Breast epithelium (tissue), 4 donors: ENCODE measurements at regions not wholly inside any gene's neighbourhood (a gene's known extent, or its start where the extent isn't known, plus 50 kb on each side); places are given as distances from the start of the nearest gene placed in this dataset.

ENCODE experiments used
- DNase-seq, 2 donors: peaks; one replicate each; pipeline ENCODE4 v3.0.0-alpha.2; 2019; ENCODE audit warnings: low spot score in 2 of 2
- H3K27ac ChIP-seq, 2 donors: fragments of 200-600 bp; sonication (generic) in 1 of 2; one replicate each; pipeline ENCODE4 v1.5.1; 2016 to 2019; ENCODE audit warnings: mild to moderate bottlenecking in 1 of 2
- H3K27me3 ChIP-seq, 2 donors: fragments of 200-600 bp; sonication (generic) in 1 of 2; one replicate each; pipeline versions ENCODE4 v1.5.1 to v1.6.0; 2017 to 2019; ENCODE audit warnings: control low read depth in 1 of 2, mild to moderate bottlenecking in 1 of 2
- H3K36me3 ChIP-seq: fragments of 200-600 bp; one replicate; pipeline ENCODE4 v1.5.1; 2019
- H3K4me1 ChIP-seq, 2 donors: fragments of 200-600 bp; sonication (generic); one replicate each; pipeline ENCODE4 v1.5.1; 2016 to 2019; ENCODE audit warnings: control low read depth in 1 of 2
- H3K4me3 ChIP-seq, 3 donors: fragments of 200-600 bp; sonication (generic); 1 replicate in 2 of 3; 2 replicates in 1 of 3; pipeline ENCODE4 v1.5.1; 2016 to 2019; ENCODE audit warnings: mild to moderate bottlenecking in 3 of 3, moderate library complexity in 2 of 3
- H3K9me3 ChIP-seq, 2 donors: fragments of 200-600 bp; sonication (generic) in 1 of 2; one replicate each; pipeline ENCODE4 v1.5.1; 2016 to 2019; ENCODE audit warnings: control low read depth in 1 of 2
- POLR2A ChIP-seq: fragments of 450-650 bp; IDR thresholded peaks from one replicate; pipeline ENCODE4 v1.6.1; 2016; ENCODE audit warnings: antibody characterized with exemption, mild to moderate bottlenecking, moderate library complexity
- POLR2AphosphoS5 ChIP-seq, 3 donors: sonication (generic); formaldehyde crosslinking; IDR thresholded peaks; one replicate each; pipeline ENCODE4 v1.6.1; 2017; ENCODE audit warnings: antibody characterized with exemption in 3 of 3
- intact Hi-C: fragments of 100-400 bp; cut with DNase I; formaldehyde crosslinking; loops from one replicate; pipeline ENCODE4 v1.15.1; 2023; ENCODE audit warnings: low total_unique reads
- TF ChIP-seq, protein P1 (sequence below), 3 donors: fragments of 450-650 bp; IDR thresholded peaks; one replicate each; pipeline ENCODE4 v1.5.1; 2016 to 2017; ENCODE audit warnings: antibody characterized with exemption in 3 of 3, mild to moderate bottlenecking in 3 of 3, moderate library complexity in 3 of 3

DNA sequence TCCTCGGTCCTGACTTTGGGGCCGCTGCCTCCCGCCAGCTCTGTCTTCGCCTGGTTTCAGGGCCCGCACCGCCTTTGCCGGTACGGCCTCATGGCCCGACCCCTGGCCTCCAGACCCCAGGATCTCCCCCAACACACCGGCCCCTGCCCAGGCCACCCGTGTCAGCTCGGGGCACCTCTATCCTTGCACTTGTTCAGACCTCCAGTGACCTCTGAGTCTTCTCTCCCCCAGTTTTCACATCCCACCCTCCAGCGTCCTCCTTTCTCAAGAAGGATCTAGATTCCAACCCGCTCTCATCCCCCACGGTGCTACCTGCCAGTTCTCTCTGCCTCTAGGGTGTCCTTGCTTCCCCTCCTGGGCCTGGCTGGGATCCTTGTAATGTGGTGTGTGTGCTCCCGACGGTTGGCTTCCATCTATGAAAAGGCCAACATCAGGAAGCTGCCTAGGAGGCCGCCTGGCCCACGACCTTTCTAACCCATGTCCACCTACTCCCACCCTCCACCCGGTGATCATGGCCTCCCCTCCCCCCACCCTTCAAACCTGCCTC, 61.1 kb downstream of the SPATA31C2 start:
- no peaks in the 10 kb centered on the region for H3K9me3 ChIP-seq
- peak overlapping the region; percentile 74 to 77 for H3K27ac ChIP-seq
- H3K4me1 ChIP-seq, result no peaks in the 10 kb centered on the region
- no peak for DNase-seq
- intact Hi-C loops, result no loop called here
- H3K4me3 ChIP-seq, result peak overlapping the region; percentile 44 to 79 (median 59)
- H3K36me3 ChIP-seq, result no peaks in the 10 kb centered on the region
- TF ChIP-seq POLR2AphosphoS5 (IDR thresholded peaks at IDR 0.05) (no peak), POLR2A (no peak)
- TF ChIP-seq, protein P1, sequence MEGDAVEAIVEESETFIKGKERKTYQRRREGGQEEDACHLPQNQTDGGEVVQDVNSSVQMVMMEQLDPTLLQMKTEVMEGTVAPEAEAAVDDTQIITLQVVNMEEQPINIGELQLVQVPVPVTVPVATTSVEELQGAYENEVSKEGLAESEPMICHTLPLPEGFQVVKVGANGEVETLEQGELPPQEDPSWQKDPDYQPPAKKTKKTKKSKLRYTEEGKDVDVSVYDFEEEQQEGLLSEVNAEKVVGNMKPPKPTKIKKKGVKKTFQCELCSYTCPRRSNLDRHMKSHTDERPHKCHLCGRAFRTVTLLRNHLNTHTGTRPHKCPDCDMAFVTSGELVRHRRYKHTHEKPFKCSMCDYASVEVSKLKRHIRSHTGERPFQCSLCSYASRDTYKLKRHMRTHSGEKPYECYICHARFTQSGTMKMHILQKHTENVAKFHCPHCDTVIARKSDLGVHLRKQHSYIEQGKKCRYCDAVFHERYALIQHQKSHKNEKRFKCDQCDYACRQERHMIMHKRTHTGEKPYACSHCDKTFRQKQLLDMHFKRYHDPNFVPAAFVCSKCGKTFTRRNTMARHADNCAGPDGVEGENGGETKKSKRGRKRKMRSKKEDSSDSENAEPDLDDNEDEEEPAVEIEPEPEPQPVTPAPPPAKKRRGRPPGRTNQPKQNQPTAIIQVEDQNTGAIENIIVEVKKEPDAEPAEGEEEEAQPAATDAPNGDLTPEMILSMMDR (IDR thresholded peaks at IDR 0.05), result no peak
- no peaks in the 10 kb centered on the region for H3K27me3 ChIP-seq

DNA sequence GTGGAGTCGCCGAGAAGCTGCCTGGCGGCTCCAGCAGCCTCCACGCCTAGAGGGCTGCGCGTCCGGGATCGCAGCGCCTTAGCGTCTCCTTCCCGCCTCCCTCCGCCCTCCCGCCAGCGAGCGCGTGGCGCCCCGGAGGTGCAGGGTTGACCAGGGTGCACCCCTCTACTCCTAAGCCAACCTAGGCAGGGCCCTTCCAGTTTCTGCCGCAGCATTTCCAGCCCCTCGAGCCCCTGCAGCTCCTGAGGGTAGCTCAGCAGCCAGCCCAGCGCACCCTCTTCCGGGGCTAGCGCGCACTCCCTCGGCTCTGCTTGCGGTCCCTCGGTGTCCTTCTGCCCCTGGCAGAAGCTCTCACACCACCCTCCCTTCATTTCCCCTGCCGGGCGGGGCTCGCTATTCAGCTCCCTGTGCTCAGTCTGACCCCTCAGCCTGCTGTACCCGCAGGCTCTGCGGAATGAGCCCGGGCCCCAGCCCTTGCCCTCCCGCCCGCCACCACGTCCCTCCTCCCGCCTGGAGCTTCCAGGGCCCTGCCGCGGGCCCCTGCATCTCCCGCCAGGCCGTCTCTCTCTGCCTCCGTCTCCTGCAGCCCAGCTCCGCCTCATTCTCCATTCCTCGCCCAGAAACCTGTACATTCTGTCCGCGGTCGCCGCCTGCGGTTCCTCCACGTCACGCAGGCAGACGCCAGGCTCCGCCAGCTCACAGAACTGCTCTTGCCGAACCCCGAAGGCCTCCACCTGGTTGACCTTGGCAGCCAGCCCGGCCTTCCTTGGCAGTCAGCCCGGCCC, 61.8 kb downstream of the SPATA31C2 start:
- H3K9me3 ChIP-seq, result no peaks in the 10 kb centered on the region
- no peaks in the 10 kb centered on the region for H3K36me3 ChIP-seq
- intact Hi-C loops, result no loop called here
- DNase-seq, result peak; percentile 80 to 93
- H3K4me1 ChIP-seq, result no peaks in the 10 kb centered on the region
- TF ChIP-seq POLR2A (no peak), POLR2AphosphoS5 (IDR thresholded peaks at IDR 0.05) (peak in 1 of 3 donors; percentile 61)
- TF ChIP-seq, protein P1 (IDR thresholded peaks at IDR 0.05), result peak in 1 of 3 donors; percentile 12
- H3K27ac ChIP-seq, result peak overlapping the region; percentile 74 to 77
- peak overlapping the region; percentile 44 to 79 (median 59) for H3K4me3 ChIP-seq
- no peaks in the 10 kb centered on the region for H3K27me3 ChIP-seq

DNA sequence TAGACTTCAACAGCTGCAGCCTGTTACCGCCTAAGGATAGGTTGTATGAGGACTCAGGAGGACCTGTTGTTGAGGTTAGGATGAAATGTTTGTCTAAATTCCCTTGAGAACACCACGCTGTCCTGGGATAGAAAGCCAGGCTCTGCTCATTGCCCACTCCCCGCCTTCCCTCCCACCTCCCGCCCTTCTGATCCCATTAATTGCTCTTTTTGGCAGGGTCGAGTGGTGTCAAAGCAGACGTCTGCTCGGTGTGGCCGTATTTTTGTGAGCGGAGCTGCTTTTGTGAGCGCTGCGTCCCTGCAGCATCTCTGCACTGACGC, 62.3 kb downstream of the SPATA31C2 start:
- intact Hi-C loops, result no loop called here
- no peaks in the 10 kb centered on the region for H3K27me3 ChIP-seq
- no peaks in the 10 kb centered on the region for H3K36me3 ChIP-seq
- H3K27ac ChIP-seq, result peak overlapping the region; percentile 74 to 77
- H3K9me3 ChIP-seq, result no peaks in the 10 kb centered on the region
- peak overlapping the region; percentile 44 to 79 (median 59) for H3K4me3 ChIP-seq
- no peaks in the 10 kb centered on the region for H3K4me1 ChIP-seq
- DNase-seq, result no peak
- no peak for TF ChIP-seq POLR2AphosphoS5 (IDR thresholded peaks at IDR 0.05)
- no peak for TF ChIP-seq POLR2A
- TF ChIP-seq, protein P1 (IDR thresholded peaks at IDR 0.05), result no peak

DNA sequence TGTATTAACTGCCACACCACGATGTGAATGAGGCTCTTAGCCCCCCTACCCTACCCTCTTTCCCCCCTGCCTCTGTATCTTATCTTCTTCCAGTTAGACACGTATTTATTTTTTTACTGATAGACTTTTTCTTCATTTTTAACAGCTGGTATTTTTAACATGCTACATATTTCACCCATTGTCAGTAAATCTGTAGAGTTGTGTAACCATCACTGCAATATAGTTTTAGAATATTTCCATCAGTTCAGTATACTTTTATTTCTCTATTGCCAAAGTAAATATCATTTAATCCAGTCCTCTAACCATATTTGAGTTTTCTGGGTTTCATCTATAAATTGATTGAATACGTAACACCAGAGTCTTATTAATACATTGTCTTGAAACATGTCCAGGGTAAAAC, 62.8 kb downstream of the SPATA31C2 start:
- H3K4me3 ChIP-seq, result peak overlapping the region in 1 of 3 donors; percentile 79
- no peaks in the 10 kb centered on the region for H3K27me3 ChIP-seq
- DNase-seq, result no peak
- no peaks in the 10 kb centered on the region for H3K36me3 ChIP-seq
- H3K4me1 ChIP-seq, result no peaks in the 10 kb centered on the region
- TF ChIP-seq, protein P1 (IDR thresholded peaks at IDR 0.05), result no peak
- no peaks in the 10 kb centered on the region for H3K9me3 ChIP-seq
- H3K27ac ChIP-seq, result no peak overlapping the region
- intact Hi-C loops, result no loop called here

DNA sequence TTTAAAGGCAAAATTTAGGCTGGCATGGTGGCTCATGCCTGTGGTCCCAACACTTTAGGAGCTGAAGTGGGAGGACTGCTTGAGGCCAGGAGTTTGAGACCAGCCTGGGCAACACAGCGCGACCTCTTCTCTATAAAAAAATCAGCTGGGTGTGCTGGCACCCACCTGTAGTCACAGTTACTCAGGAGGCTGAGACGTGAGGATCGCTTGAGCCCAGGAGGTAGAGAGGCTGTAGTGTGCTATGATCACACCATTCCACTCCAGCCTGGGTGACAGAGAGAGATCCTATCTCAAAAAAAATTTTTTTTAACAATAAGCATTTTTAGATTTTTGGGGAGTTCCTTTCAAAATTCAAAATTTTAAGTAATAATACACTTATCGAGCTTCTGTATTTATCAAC, 63.3 kb downstream of the SPATA31C2 start:
- H3K4me1 ChIP-seq, result no peaks in the 10 kb centered on the region
- TF ChIP-seq POLR2A (no peak), POLR2AphosphoS5 (IDR thresholded peaks at IDR 0.05) (no peak)
- TF ChIP-seq, protein P1 (IDR thresholded peaks at IDR 0.05), result no peak
- no peaks in the 10 kb centered on the region for H3K27me3 ChIP-seq
- no peaks in the 10 kb centered on the region for H3K36me3 ChIP-seq
- no peak for DNase-seq
- no peaks in the 10 kb centered on the region for H3K9me3 ChIP-seq
- H3K4me3 ChIP-seq, result no peak overlapping the region
- no peak overlapping the region for H3K27ac ChIP-seq
- intact Hi-C loops, result no loop called here
